ENCODE measurements at regions not wholly inside any gene's neighbourhood (a gene's known extent, or its start where the extent isn't known, plus 50 kb on each side); places are given as distances from the start of the nearest gene placed in this dataset.

- H2AFZ ChIP-seq (ENCODE audit: low read depth, low read length), result no peak overlapping the region
- H3K4me2 ChIP-seq (ENCODE audit: insufficient read depth, low read length), result no peak overlapping the region
- intact Hi-C loops (cut with micrococcal nuclease) (no loop called here), dilution Hi-C loops (cut with MboI; ENCODE audit: extremely low pct_ligation_motif_present, low sequenced_read_pairs) (no loop called here)
- no peaks in the 10 kb centered on the region for H4K20me1 ChIP-seq (replicated peaks; ENCODE audit: control insufficient read depth, extremely low read depth, insufficient read depth, low read length)
- ChIA-PET CTCF (no interaction called here), POLR2A (no interaction called here)
- H3K27me3 ChIP-seq (ENCODE audit: control insufficient read depth in 2 of 2, insufficient read depth in 2 of 2, low read length in 2 of 2), result no peaks in the 10 kb centered on the region
- FAIRE-seq, result no peak
- no TSS peak for BruUV-seq (replicated peaks)
- H3K9me1 ChIP-seq (replicated peaks; ENCODE audit: control insufficient read depth, extremely low read depth, insufficient read depth, low read length), result no peaks in the 10 kb centered on the region
- H3K4me1 ChIP-seq (ENCODE audit: control insufficient read depth, extremely low read depth, insufficient read depth, low read length), result no peaks in the 10 kb centered on the region
- no peak for DNase-seq (ENCODE audit: low read depth, low spot score)
- H3K9ac ChIP-seq (replicated peaks; ENCODE audit: extremely low read depth, insufficient read depth, low read length), result no peak overlapping the region
- H3K9me3 ChIP-seq (replicated peaks; ENCODE audit: control insufficient read depth, insufficient read depth, low read length), result no peaks in the 10 kb centered on the region
- H3K79me2 ChIP-seq (ENCODE audit: control insufficient read depth, insufficient read depth, low read length), result no peaks in the 10 kb centered on the region
- H3K4me3 ChIP-seq (replicated peaks in 1 of 3; ENCODE audit: insufficient read depth in 1 of 3, low read depth in 1 of 3, low read length in 3 of 3), result no peak overlapping the region
- H3K27ac ChIP-seq (ENCODE audit: insufficient read depth, low read depth, low read length), result no peak overlapping the region
- no peaks in the 10 kb centered on the region for H3K36me3 ChIP-seq (ENCODE audit: control insufficient read depth in 2 of 2, extremely low read depth in 1 of 2, insufficient read depth in 2 of 2, low read length in 2 of 2)
- no peak for TF ChIP-seq POLR2AphosphoS5 (IDR thresholded peaks at IDR 0.05; ENCODE audit: insufficient read depth, low read depth, low read length)
- TF ChIP-seq, protein P1, sequence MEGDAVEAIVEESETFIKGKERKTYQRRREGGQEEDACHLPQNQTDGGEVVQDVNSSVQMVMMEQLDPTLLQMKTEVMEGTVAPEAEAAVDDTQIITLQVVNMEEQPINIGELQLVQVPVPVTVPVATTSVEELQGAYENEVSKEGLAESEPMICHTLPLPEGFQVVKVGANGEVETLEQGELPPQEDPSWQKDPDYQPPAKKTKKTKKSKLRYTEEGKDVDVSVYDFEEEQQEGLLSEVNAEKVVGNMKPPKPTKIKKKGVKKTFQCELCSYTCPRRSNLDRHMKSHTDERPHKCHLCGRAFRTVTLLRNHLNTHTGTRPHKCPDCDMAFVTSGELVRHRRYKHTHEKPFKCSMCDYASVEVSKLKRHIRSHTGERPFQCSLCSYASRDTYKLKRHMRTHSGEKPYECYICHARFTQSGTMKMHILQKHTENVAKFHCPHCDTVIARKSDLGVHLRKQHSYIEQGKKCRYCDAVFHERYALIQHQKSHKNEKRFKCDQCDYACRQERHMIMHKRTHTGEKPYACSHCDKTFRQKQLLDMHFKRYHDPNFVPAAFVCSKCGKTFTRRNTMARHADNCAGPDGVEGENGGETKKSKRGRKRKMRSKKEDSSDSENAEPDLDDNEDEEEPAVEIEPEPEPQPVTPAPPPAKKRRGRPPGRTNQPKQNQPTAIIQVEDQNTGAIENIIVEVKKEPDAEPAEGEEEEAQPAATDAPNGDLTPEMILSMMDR (IDR thresholded peaks at IDR 0.05; ENCODE audit: extremely low read depth in 1 of 2, insufficient read depth in 1 of 2, low read depth in 1 of 2, low read length in 2 of 2), result no peak
- no peak for TF ChIP-seq MYC (IDR thresholded peaks at IDR 0.05; ENCODE audit: low read depth, low read length)
- no peak for TF ChIP-seq FOS (IDR thresholded peaks at IDR 0.05; ENCODE audit: borderline replicate concordance, insufficient read depth, low read length)
- TF ChIP-seq, protein P2, sequence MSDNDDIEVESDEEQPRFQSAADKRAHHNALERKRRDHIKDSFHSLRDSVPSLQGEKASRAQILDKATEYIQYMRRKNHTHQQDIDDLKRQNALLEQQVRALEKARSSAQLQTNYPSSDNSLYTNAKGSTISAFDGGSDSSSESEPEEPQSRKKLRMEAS (IDR thresholded peaks at IDR 0.05; ENCODE audit: insufficient read depth, insufficient read length), result no peak
- no peak for TF ChIP-seq EZH2 (IDR thresholded peaks at IDR 0.05; ENCODE audit: borderline replicate concordance, low read depth, low read length, severe bottlenecking)
- no peak for TF ChIP-seq POLR2A (IDR thresholded peaks at IDR 0.05; ENCODE audit: low read depth, low read length)
- TF ChIP-seq GATA2 (IDR thresholded peaks at IDR 0.05; ENCODE audit: insufficient read depth, insufficient read length, low read depth, low read length), result no peak
- TF ChIP-seq JUN (IDR thresholded peaks at IDR 0.05; ENCODE audit: borderline replicate concordance, insufficient read depth, insufficient read length, low read depth), result no peak
Measured at GRCh38 chr12:114741940-114742339, 58.0 kb upstream of the TBX3 start.

Measured in endothelial cell of umbilical vein (primary cell).